GM12891 (cell line): ENCODE measurements at regions not wholly inside any gene's neighbourhood (a gene's known extent, or its start where the extent isn't known, plus 50 kb on each side); places are given as distances from the start of the nearest gene placed in this dataset.

Source experiments
- PAX5 ChIP-seq: IDR thresholded peaks from 2 replicates; pipeline ENCODE4 v1.6.1; 2011; ENCODE audit warnings: low read length, moderate library complexity, mild to moderate bottlenecking; ENCODE audit not compliant: insufficient read depth, severe bottlenecking
- POLR2A ChIP-seq: IDR thresholded peaks from 2 replicates; pipeline ENCODE4 v1.6.1; 2011; ENCODE audit warnings: low read depth, low read length, control low read depth
- POLR2AphosphoS5 ChIP-seq: IDR thresholded peaks from 2 replicates; pipeline ENCODE4 v1.6.1; 2011; ENCODE audit warnings: low read depth, low read length, control low read depth
- POU2F2 ChIP-seq: IDR thresholded peaks from 2 replicates; pipeline ENCODE4 v1.6.1; 2011; ENCODE audit warnings: low read depth, mild to moderate bottlenecking, control low read depth, low read length, moderate library complexity
- TAF1 ChIP-seq: IDR thresholded peaks from 2 replicates; pipeline ENCODE4 v1.6.1; 2011; ENCODE audit warnings: low read depth, low read length, control low read depth

DNA sequence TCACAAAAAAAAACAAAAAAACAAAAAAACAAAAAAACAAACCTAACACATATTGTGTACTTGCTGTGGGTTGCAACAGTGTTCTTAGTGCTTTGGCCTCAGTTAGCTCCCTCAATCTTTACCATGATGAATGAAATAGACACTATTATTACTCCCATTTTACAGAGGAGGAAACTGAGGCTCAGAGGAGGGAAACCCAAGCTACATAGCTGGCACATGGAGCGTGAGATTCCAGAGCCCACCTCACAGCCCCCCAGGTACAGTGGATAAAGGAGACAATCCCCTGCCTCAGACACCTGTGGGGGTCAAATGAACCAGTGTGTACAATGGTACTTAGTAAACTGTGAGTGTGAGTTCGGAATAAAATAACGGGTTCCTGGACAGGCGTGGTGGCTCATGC lies 104.9 kb upstream of the SMAD3 start:
- no peak for TF ChIP-seq POU2F2
- no peak for TF ChIP-seq POLR2A
- TF ChIP-seq PAX5: no peak
- TF ChIP-seq TAF1: no peak
- TF ChIP-seq POLR2AphosphoS5: no peak
